HTR-8/SVneo (cell line): ENCODE measurements at regions not wholly inside any gene's neighbourhood (a gene's known extent, or its start where the extent isn't known, plus 50 kb on each side); places are given as distances from the start of the nearest gene placed in this dataset.
"Not testable (repeated sequence)": the region's sequence is repeated elsewhere in the genome, so short reads cannot be mapped to it uniquely, and the experiment has no call there.

ENCODE experiments used
- DNase-seq: peaks from one replicate; pipeline ENCODE4 v3.0.0; 2011; ENCODE audit warnings: low spot score, mixed read lengths; ENCODE audit not compliant: insufficient read length
- FAIRE-seq: peaks from 2 replicates; lab custom pipeline; 2011; peaks lifted over from hg19 to GRCh38; lab: Jason Lieb, UNC

DNA sequence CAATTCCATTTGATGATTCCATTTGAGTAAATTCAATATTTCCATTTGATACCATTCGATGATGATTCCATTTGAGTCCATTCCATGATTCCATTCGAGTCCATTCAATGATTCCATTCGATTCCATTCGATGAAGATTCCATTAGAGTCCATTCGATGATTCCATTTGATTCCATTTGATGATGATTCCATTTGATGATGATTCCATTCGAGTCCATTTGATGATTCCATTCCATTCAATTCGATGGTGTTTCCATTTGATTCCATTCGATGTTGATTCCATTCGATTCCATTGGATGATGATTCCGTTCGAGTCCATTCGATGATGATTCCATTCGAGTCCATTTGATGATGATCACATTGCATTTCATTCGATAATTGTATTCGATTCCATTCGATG is 1095.2 kb downstream of the RPIA start:
- DNase-seq, FAIRE-seq: not testable (repeated sequence)

GRCh38 chr2:89795530-89795929 is 1104.1 kb downstream of the RPIA start:
- FAIRE-seq, DNase-seq: not testable (repeated sequence)

DNA sequence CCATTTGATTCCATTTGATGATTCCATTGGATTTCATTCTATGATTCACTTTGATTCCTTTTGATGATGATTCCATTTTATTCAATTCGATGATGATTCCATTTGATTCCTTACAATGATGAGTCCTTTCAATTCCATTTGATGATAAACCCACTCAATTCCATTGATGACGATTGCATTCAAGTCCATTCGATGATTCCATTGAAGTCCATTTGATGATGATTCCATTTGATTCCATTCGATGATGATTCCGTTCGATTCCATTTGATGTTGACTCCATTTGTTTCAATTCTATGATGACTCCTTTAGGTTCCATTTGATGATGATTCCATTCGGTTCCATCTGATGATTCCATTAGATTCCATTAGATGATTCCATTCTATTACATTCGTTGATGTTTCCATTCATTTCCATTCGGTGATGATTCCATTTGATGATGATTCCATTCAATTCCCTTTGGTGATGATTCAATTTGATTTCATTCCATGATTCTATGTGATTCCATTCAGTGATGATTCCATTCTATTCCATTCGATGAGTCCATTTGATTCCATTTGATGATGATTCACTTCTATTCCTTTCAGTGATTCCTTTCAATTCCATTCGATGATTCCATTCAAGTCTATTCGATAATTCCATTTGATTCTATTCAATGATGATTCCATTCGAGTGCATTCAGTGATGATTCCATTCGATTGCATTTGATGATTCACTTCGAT is 1106.0 kb downstream of the RPIA start:
- no peak for FAIRE-seq
- DNase-seq, result no peak

DNA sequence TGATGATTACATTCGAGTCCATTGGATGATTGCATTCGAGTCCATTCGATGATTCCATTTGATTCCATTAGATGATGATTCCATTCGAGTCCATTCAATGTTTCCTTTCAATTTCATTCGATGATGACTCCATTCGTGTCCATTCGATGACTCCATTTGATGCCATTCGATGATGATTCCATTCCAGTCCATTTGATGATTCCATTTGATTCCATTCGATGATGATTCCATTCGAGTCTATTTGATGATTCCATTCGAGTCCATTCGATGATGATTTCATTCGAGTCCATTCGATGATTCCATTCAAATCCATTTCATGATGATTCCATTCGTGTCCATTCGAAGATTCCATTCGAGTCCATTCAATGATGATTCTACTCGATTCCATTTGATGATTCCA is 1109.7 kb downstream of the RPIA start:
- not testable (repeated sequence) for FAIRE-seq, DNase-seq

DNA sequence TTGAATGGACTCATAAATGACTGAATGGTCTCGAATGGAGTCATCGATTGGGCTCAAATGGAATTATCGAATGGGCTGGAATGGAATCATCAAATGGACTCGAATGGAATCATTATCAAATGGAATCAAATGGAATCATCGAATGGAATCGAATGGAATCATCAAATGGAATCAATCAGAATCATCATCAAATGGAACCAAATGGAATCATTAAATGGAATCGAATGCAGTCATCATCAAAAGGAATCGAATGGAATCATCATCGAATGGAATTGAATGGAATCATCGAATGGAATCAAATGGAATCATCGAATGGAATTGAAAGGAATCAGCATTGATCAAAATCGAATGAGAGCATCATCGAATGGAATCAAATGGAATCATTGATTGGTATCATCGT is 1114.9 kb downstream of the RPIA start:
- DNase-seq, FAIRE-seq: not testable (repeated sequence)

DNA sequence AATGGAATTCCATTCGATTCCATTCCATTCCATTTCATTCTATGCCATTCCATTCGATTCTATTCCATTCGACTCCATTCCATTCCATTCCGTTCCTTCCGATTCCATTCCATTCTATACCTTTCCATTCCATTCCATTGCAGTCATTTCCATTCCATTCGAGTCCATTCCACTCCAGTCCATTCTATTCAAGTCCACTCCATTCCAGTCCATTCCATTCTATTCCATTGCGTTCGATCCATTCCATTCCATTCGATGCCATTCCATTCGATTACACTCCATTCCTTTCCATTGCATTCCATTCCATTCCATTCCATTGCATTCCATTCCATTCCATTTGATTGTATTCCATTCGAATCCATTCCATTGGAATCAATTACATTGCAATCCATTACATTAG is 1119.8 kb downstream of the RPIA start:
- no peak for FAIRE-seq

GRCh38 chr2:89811910-89812309 is 1120.4 kb downstream of the RPIA start:
- FAIRE-seq, DNase-seq: not testable (repeated sequence)

More for the DNA sequence above, 1119.8 kb downstream of the RPIA start:
- no peak for DNase-seq

DNA sequence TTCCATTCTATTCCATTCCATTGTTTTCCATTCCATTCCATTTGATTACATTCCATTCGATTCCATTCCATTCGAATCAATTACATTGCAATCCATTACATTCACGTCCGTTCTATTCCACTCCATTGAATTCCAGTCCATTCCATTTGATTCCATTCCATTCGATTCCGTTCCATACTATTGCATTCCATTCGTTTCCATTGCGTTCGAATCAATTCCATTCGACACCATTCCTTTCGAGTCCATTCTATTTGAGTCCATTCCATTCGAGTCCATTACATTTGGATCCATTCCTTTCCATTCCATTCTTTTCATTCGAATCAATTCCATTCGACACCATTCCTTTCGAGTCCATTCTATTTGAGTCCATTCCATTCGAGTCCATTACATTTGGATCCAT is 1122.9 kb downstream of the RPIA start:
- FAIRE-seq, DNase-seq: not testable (repeated sequence)

DNA sequence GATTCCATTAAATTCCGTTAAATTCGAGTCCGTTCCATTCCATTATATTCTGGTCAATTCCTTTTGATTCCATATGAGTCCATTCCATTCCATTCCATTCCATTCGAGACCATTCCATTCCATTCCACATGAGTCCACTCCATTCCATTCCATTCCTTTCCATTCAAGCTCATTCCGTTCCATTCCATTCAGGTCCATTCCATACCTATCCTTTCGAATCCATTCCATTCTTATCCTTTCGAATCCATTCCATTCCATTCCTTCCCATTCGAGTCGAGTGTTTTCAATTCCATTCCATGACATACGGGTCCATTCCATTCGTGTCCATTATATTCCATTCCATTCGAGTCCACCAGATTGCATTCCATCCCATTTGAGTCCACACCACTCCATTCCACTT is 1127.4 kb downstream of the RPIA start:
- DNase-seq (no peak), FAIRE-seq (no peak)

- no peak for FAIRE-seq
- DNase-seq, result no peak
Measured at GRCh38 chr2:89819809-89820208, 1128.3 kb downstream of the RPIA start.

- FAIRE-seq (no peak), DNase-seq (no peak)
Measured at GRCh38 chr2:89820248-89820647, 1128.8 kb downstream of the RPIA start.

- no peak for FAIRE-seq
- no peak for DNase-seq
Measured at GRCh38 chr2:89821455-89821945, 1130.0 kb downstream of the RPIA start.

- DNase-seq, FAIRE-seq: not testable (repeated sequence)
Measured at GRCh38 chr2:89822342-89822741, 1130.9 kb downstream of the RPIA start.

- DNase-seq (no peak), FAIRE-seq (no peak)
Measured at GRCh38 chr2:89823556-89823955, 1132.1 kb downstream of the RPIA start.

- no peak for FAIRE-seq
- no peak for DNase-seq
Measured at GRCh38 chr2:89825034-89825433, 1133.6 kb downstream of the RPIA start.

GRCh38 chr2:89826741-89827140 is 1135.3 kb downstream of the RPIA start:
- not testable (repeated sequence) for FAIRE-seq, DNase-seq

DNA sequence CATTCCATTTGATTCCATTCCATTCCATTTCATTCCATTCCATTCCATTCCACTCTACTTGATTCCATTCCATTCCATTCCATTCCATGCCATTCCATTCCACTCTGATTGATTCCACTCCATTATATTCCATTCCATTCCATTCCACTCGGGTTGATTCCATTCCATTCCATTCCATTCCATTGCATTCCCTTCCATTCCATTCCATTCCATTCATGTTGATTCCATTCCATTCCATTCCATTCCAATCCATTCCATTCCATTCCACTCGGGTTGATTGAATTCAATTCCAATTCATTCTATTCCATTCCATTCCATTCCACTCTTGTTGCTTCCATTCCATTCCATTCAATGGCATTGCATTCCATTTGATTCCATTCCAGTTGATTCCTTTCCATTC is 1136.4 kb downstream of the RPIA start:
- not testable (repeated sequence) for DNase-seq, FAIRE-seq

GRCh38 chr2:89828416-89828815 is 1136.9 kb downstream of the RPIA start:
- FAIRE-seq, result not testable (repeated sequence)

DNA sequence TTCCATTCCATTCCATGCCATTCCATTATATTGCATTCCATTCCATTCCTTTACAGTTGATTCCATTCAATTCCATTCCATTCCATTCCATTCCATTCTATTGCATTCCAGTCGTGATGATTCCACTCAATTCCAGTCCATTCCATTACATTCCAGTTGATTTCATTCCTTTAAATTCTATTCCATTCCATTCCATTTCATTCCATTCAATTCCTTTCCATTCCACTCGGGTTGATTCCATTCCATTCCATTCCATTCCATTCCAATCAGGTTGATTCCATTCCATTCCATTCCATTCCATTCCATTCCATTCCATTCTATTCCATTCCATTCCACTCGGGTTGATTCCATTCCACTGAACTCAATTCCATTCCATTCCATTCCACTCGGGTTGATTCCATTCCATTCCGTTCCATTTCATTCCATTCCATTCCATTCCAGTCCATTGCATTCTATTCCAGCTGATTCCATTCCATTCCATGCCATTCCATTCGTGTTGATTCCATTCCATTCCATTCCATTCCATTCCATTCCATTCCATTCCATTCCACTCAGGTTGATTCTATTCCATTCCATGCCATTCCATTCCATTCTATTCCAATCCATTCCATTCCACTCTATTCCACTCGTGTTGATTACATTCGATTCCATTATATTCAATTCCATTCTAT is 1137.6 kb downstream of the RPIA start:
- not testable (repeated sequence) for DNase-seq, FAIRE-seq

More at GRCh38 chr2:89828416-89828815, 1136.9 kb downstream of the RPIA start:
- not testable (repeated sequence) for DNase-seq

- FAIRE-seq (no peak), DNase-seq (no peak)
Measured at GRCh38 chr2:89829828-89830227, 1138.4 kb downstream of the RPIA start.
